ENCODE measurements at regions not wholly inside any gene's neighbourhood (a gene's known extent, or its start where the extent isn't known, plus 50 kb on each side); places are given as distances from the start of the nearest gene placed in this dataset.

GRCh38 chr14:101478796-101479410 lies 82.4 kb upstream of the DIO3 start:
- Histone ChIP-seq H3K27me3 (ENCODE audit: control insufficient read depth in 1 of 2, insufficient read depth in 2 of 2, low read length in 2 of 2) (peaks cover 1 to 9% of the 10 kb centered on the region in 2 experiments; a peak in 4 of 5 replicates), H4K20me1 (ENCODE audit: insufficient read depth, low read length) (no peaks in the 10 kb centered on the region), H3K36me3 (replicated peaks in 1 of 2; ENCODE audit: control insufficient read depth in 1 of 2, insufficient read depth in 2 of 2, low read length in 2 of 2) (no peaks in the 10 kb centered on the region), H2AFZ (ENCODE audit: low read length) (no peak overlapping the region), H3K9ac (ENCODE audit: insufficient read depth, low read depth, low read length) (no peak overlapping the region), H3K4me3 (replicated peaks in 1 of 3; ENCODE audit: insufficient read depth in 1 of 3, low read depth in 2 of 3, low read length in 3 of 3) (no peak overlapping the region), H3K9me3 (ENCODE audit: low read length) (no peaks in the 10 kb centered on the region), H3K4me1 (ENCODE audit: insufficient read depth, low read length) (peaks cover 42% of the 10 kb centered on the region), H3K79me2 (ENCODE audit: insufficient read depth, low read length) (no peaks in the 10 kb centered on the region), H3K4me2 (ENCODE audit: low read depth, low read length) (no peak overlapping the region), H3K27ac (ENCODE audit: extremely low read length, insufficient read depth, low read length) (no peak overlapping the region)
- CTCF ChIA-PET (ENCODE audit: low intra/inter-chr PET ratio, low total read pairs) = no interaction called here
- WGBS (ENCODE audit: low lambda C conversion rate) = 50% methylated on average over 3 of the region's 13 CpGs
- ATAC-seq (no peak), DNase-seq (ENCODE audit: low spot score) (no peak), FAIRE-seq (no peak)
- TF ChIP-seq REXO4 (CRISPR knock-in tag; IDR thresholded peaks at IDR 0.05; ENCODE audit: borderline replicate concordance) (no peak), ESRRA (CRISPR knock-in tag; IDR thresholded peaks at IDR 0.05; ENCODE audit: low read depth) (no peak), CBFB (CRISPR knock-in tag; IDR thresholded peaks at IDR 0.05) (no peak), RXRB (CRISPR knock-in tag; IDR thresholded peaks at IDR 0.05; ENCODE audit: borderline replicate concordance) (no peak), ZNF572 (CRISPR knock-in tag; IDR thresholded peaks at IDR 0.05) (no peak), TBX3 (IDR thresholded peaks at IDR 0.05; ENCODE audit: borderline replicate concordance) (no peak), KLF11 (CRISPR knock-in tag; IDR thresholded peaks at IDR 0.05) (no peak), ZIK1 (CRISPR knock-in tag; IDR thresholded peaks at IDR 0.05; ENCODE audit: borderline replicate concordance, low read depth) (no peak), ZNF547 (CRISPR knock-in tag; IDR thresholded peaks at IDR 0.05) (no peak), DPF2 (CRISPR knock-in tag; IDR thresholded peaks at IDR 0.05; ENCODE audit: borderline replicate concordance, low read depth) (no peak), MLLT10 (CRISPR knock-in tag; IDR thresholded peaks at IDR 0.05) (no peak), BRD4 (CRISPR knock-in tag; IDR thresholded peaks at IDR 0.05) (no peak), HOMEZ (CRISPR knock-in tag; IDR thresholded peaks at IDR 0.05; ENCODE audit: low read depth) (no peak), MAFF (IDR thresholded peaks at IDR 0.05; ENCODE audit: low read depth, low read length) (no peak), ZNF746 (CRISPR knock-in tag; IDR thresholded peaks at IDR 0.05) (no peak), PHF20 (CRISPR knock-in tag; IDR thresholded peaks at IDR 0.05) (no peak), ZNF34 (CRISPR knock-in tag; IDR thresholded peaks at IDR 0.05; ENCODE audit: borderline replicate concordance) (no peak)
- TF ChIP-seq, protein P1, sequence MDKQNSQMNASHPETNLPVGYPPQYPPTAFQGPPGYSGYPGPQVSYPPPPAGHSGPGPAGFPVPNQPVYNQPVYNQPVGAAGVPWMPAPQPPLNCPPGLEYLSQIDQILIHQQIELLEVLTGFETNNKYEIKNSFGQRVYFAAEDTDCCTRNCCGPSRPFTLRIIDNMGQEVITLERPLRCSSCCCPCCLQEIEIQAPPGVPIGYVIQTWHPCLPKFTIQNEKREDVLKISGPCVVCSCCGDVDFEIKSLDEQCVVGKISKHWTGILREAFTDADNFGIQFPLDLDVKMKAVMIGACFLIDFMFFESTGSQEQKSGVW (CRISPR knock-in tag; IDR thresholded peaks at IDR 0.05; ENCODE audit: borderline replicate concordance) = no peak
- no TSS peak for BruUV-seq (replicated peaks)
- in situ Hi-C loops (cut with HindIII; ENCODE audit: extremely low pct_ligation_motif_present, low pct_unique_long_range_greater_than_20kb) = no loop called here
- POLR2A ChIA-PET = interaction anchor here (0.6 kb wide), 1 partner anchor 817 kb away, joined by 3 read pairs; no protein-coding TSS in a partner anchor
- intact Hi-C loops (cut with micrococcal nuclease; ENCODE audit: unreplicated experiment) = no loop called here
